ENCODE measurements at regions not wholly inside any gene's neighbourhood (a gene's known extent, or its start where the extent isn't known, plus 50 kb on each side); places are given as distances from the start of the nearest gene placed in this dataset.

GRCh38 chr1:29544406-29544805 lies 308.1 kb downstream of the PTPRU start:
- no peak for TF ChIP-seq CTCF (optimal IDR thresholded peaks at IDR 0.05 in 1 of 3, IDR thresholded peaks at IDR 0.05 in 1 of 3, conservative IDR thresholded peaks at IDR 0.05 in 1 of 3; ENCODE audit: extremely low read depth in 1 of 3, insufficient read depth in 2 of 3, low read length in 3 of 3)
- no peak for TF ChIP-seq EZH2 (IDR thresholded peaks at IDR 0.05; ENCODE audit: low read length)

Data from keratinocyte (primary cell).